GM18499 (cell line): ENCODE measurements at regions not wholly inside any gene's neighbourhood (a gene's known extent, or its start where the extent isn't known, plus 50 kb on each side); places are given as distances from the start of the nearest gene placed in this dataset.

Experiments
- ATAC-seq: cut with Tn5 transposase; IDR thresholded peaks from one replicate; pipeline ENCODE4 v1.9.1; 2021; ENCODE audit warnings: moderate number of reproducible peaks; ENCODE audit not compliant: insufficient read depth, unreplicated experiment

DNA sequence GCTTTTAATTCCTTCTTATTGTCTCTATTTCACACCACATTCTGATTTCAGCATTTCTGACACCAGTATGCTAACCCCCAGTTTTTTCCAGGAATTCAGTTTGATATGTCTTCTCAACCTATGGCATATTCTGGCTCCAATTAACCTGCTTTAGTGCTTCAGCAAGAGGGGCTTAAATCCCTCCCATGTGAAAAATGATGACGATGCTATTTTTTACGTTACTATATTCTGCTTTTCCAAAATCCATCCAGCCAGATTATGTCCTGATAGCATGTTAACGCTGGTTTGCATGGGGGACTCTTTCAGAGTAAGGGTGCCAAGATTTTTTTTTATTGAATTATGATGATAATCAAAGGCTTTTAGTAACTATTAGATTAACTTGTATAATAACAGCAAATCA is 163.3 kb upstream of the ADAMTS5 start:
- ATAC-seq, result no peak

- no peak for ATAC-seq
Measured at GRCh38 chr21:27129694-27130093, 162.8 kb upstream of the ADAMTS5 start.

- ATAC-seq, result no peak
Measured at GRCh38 chr21:27129215-27129614, 162.3 kb upstream of the ADAMTS5 start.

- ATAC-seq, result no peak
Measured at GRCh38 chr21:27126140-27126539, 159.3 kb upstream of the ADAMTS5 start.

GRCh38 chr21:27122686-27123085 is 155.8 kb upstream of the ADAMTS5 start:
- no peak for ATAC-seq

DNA sequence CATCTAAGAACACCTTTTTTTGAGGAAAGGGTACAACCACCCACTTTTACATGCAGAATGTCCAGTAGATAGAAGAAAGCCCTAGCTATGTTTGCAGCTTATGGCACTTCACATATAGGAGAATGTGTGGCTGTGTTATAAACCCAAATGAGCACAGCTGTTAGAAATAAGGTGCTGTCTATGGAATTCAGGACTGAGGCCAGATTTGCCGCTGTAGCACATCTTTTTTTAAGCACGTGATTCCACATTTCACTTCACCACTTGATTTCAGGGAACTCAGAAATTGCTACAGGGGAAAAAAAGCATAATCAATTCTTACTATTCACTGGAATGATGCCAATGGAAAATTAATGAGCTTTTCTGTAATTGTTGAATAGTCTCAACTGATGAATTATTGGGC is 147.2 kb upstream of the ADAMTS5 start:
- ATAC-seq, result no peak

GRCh38 chr21:27112186-27112585 is 145.3 kb upstream of the ADAMTS5 start:
- ATAC-seq, result no peak

DNA sequence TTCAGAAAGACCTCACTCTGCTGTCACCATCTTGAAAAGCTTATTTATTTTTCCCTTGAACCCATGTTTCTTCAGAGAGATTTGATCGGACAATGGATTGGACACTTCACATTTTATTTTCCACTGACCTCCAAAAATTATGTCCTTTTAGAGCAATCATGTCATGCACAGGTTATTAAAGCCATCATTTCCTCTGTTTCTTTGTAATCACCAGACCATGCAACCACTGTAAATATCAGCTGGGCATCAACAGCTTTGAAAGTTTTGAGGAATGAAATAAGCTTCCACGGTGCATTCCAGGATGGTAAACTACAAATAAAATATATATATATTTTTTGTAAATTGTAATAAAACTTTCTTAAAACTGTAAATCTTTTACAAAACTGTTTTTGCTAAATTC is 144.1 kb upstream of the ADAMTS5 start:
- no peak for ATAC-seq

DNA sequence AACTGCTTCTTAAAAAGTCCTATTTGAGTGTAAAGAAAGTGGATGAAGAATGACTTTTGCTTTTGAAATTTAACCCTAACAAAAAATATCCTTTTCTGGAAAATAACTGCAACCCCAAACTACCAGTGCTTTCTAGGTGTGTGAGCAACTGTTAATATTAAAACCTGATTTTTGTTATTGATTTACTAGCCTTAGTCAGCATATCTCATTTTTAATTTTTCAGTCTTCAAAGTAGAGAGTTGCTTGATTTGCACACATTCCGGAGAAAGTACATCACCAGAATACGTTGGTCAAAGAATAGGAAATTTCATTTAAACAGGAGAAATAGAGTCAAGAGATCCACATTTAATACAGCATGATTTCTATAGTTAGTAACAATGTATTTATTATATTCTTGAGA is 141.8 kb upstream of the ADAMTS5 start:
- ATAC-seq, result no peak

DNA sequence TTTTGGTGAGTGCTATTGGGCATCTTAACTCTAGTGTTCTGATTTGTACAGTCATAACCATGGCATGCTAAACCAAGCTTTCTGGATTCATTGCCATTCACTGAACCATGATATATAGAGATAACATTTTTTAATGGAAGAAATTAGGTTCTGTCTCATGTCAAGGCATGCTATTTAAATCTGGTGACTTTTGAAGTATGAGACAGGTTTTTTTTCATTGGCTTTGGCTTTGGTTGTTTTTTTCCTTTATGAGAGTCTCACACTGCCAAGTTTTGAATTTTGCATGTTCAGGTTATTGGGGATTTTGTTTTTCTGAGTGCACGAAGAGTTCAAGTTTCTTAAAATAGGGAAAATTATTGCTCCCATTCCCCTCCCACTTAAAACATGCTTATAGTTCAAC is 141.3 kb upstream of the ADAMTS5 start:
- ATAC-seq, result no peak

- ATAC-seq, result no peak
Measured at GRCh38 chr21:27104846-27105431, 138.1 kb upstream of the ADAMTS5 start.

- ATAC-seq, result no peak
Measured at GRCh38 chr21:27103768-27104167, 136.9 kb upstream of the ADAMTS5 start.

DNA sequence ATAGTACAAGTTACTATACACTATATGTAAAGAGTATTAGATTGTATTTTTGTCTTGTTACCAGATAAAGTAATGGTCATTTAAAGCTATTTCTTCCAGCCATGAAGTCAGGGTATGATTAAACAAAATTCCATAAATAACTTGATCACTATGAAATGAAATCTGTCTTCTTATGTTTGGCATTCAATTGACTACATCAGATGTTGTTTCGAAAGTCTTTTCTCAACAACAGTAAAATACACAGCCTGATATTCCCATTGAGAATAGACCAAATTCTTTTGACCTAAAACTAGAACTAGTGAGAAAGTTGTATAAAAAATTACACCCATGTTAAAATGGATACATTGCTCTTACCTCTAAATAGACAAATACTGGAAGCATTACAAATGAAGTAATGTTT is 134.6 kb upstream of the ADAMTS5 start:
- no peak for ATAC-seq

- ATAC-seq, result no peak
Measured at GRCh38 chr21:27094184-27094948, 127.5 kb upstream of the ADAMTS5 start.

- no peak for ATAC-seq
Measured at GRCh38 chr21:27086630-27087029, 119.7 kb upstream of the ADAMTS5 start.

DNA sequence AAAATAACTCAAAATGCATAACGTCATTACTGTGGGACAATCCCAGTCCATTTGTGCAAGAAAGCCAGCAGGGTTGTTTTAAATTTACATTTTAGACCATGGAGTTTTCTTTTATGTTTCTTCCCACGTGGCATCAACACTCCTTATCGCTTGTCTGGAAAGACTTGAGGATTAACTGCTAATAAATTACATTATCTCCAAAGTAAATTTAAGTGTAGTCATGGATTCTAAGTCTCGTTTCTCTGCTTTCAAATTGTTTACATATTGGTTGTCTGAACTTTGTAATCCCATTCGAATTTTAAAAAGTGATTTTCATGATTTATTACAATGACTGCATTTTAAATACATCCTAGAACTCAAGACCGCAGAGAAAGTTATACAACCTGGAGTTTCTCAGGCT is 119.3 kb upstream of the ADAMTS5 start:
- no peak for ATAC-seq

- ATAC-seq, result no peak
Measured at GRCh38 chr21:27085387-27085786, 118.5 kb upstream of the ADAMTS5 start.

- no peak for ATAC-seq
Measured at GRCh38 chr21:27083144-27083543, 116.3 kb upstream of the ADAMTS5 start.

DNA sequence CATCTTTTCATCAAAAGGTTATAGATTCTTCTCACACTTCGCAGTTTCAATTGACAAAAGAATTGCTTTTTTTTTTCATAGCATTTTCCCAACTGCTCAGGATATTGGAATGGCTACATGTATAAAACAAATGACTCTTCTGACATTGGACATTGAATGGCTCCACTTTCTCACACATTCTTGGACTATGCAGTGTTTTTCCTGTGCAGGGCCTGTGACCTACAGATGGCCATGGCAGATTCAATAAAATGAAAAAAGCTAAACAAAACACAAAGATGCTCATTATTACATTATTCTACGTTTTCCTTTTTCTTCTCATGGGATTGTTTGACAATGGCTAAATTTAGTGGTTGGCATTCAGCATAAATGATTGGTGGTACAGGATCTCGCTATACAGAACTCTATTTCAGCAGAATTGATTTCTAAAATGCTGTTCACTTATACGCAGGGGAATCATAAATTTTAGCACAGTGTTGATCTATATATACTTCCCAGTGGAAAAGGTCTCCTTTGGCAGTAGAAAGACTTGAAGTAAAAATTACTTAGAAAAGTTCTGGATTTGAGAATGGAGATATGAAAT is 115.6 kb upstream of the ADAMTS5 start:
- no peak for ATAC-seq

- no peak for ATAC-seq
Measured at GRCh38 chr21:27079636-27080240, 112.8 kb upstream of the ADAMTS5 start.

- ATAC-seq, result no peak
Measured at GRCh38 chr21:27078915-27079314, 112.0 kb upstream of the ADAMTS5 start.
